ENCODE measurements at regions not wholly inside any gene's neighbourhood (a gene's known extent, or its start where the extent isn't known, plus 50 kb on each side); places are given as distances from the start of the nearest gene placed in this dataset.

GRCh38 chr14:106488291-106488690 lies 961.9 kb downstream of the TMEM121 start:
- TF ChIP-seq BCL11A (IDR thresholded peaks at IDR 0.05; ENCODE audit: low read depth in 2 of 2, low read length in 2 of 2) (no peak), CREB1 (IDR thresholded peaks at IDR 0.05) (no peak), CHD1 (IDR thresholded peaks at IDR 0.05; ENCODE audit: low read depth, low read length) (no peak), MAFK (IDR thresholded peaks at IDR 0.05; ENCODE audit: low read depth, low read length) (no peak), SIRT6 (IDR thresholded peaks at IDR 0.05; ENCODE audit: low read length) (no peak), KDM1A (IDR thresholded peaks at IDR 0.05; ENCODE audit: borderline replicate concordance, low read length) (no peak), SIN3A (conservative IDR thresholded peaks at IDR 0.05 in 1 of 2, IDR thresholded peaks at IDR 0.05 in 1 of 2; ENCODE audit: low read depth in 1 of 2, low read length in 2 of 2) (no peak), JUND (IDR thresholded peaks at IDR 0.05; ENCODE audit: low read length) (no peak), SIX5 (IDR thresholded peaks at IDR 0.05; ENCODE audit: low read depth, low read length) (no peak), JUN (IDR thresholded peaks at IDR 0.05; ENCODE audit: low read depth, low read length) (no peak), EGR1 (IDR thresholded peaks at IDR 0.05; ENCODE audit: borderline replicate concordance, low read depth, low read length) (no peak), CTCF (IDR thresholded peaks at IDR 0.05; ENCODE audit: control extremely low read depth in 1 of 3, insufficient read depth in 1 of 3, low read depth in 1 of 3, low read length in 3 of 3) (no peak), SAP30 (IDR thresholded peaks at IDR 0.05; ENCODE audit: insufficient read depth, insufficient replicate concordance, low read length) (no peak), TEAD4 (IDR thresholded peaks at IDR 0.05; ENCODE audit: low read depth, low read length) (no peak)
- FAIRE-seq, result no peak
- Histone ChIP-seq H4K8ac (ENCODE audit: extremely low read depth, insufficient read depth, low read length) (no peak overlapping the region), H3K4ac (replicated peaks; ENCODE audit: insufficient read length, low read depth, low read length) (no peak overlapping the region), H3K23me2 (ENCODE audit: low read depth, low read length) (no peaks in the 10 kb centered on the region), H2AFZ (ENCODE audit: low read length) (no peak overlapping the region), H3K4me1 (replicated peaks in 1 of 4; ENCODE audit: control insufficient read depth in 3 of 4, insufficient read depth in 4 of 4, low read length in 3 of 4) (no peaks in the 10 kb centered on the region), H4K91ac (replicated peaks; ENCODE audit: insufficient read length, low read length) (no peak overlapping the region), H2BK120ac (replicated peaks; ENCODE audit: low read depth, low read length) (no peak overlapping the region), H3K4me2 (ENCODE audit: insufficient read depth in 1 of 2, low read depth in 2 of 2, low read length in 2 of 2) (no peak overlapping the region), H2AK5ac (ENCODE audit: low read depth, low read length) (no peak overlapping the region), H3K36me3 (ENCODE audit: control insufficient read depth in 2 of 4, insufficient read depth in 4 of 4, low read length in 3 of 4) (no peaks in the 10 kb centered on the region), H2BK20ac (ENCODE audit: low read length) (no peak overlapping the region), H2BK5ac (ENCODE audit: low read depth, low read length) (no peak overlapping the region), H3K9ac (replicated peaks in 1 of 4; ENCODE audit: extremely low read depth in 1 of 4, low read depth in 3 of 4, low read length in 3 of 4) (no peak overlapping the region), H3K27ac (ENCODE audit: low read depth, low read length) (no peak overlapping the region), H2BK15ac (ENCODE audit: low read length) (no peak overlapping the region), H3K14ac (ENCODE audit: insufficient read length) (no peak overlapping the region), H4K5ac (ENCODE audit: insufficient read length, low read depth, low read length) (no peak overlapping the region), H3K4me3 (ENCODE audit: extremely low read depth in 1 of 4, insufficient read depth in 2 of 4, low read depth in 3 of 4, low read length in 4 of 4) (no peak overlapping the region), H3K9me3 (ENCODE audit: insufficient read depth in 2 of 2, low read depth in 1 of 2, low read length in 1 of 2) (peaks cover 51 to 65% of the 10 kb centered on the region in 2 experiments), H4K20me1 (replicated peaks in 1 of 2; ENCODE audit: control insufficient read depth in 1 of 2, insufficient read depth in 2 of 2, low read length in 2 of 2) (no peaks in the 10 kb centered on the region), H3K18ac (ENCODE audit: extremely low read depth, low read length) (no peak overlapping the region), H3K56ac (replicated peaks; ENCODE audit: insufficient read length, low read depth, low read length) (no peak overlapping the region), H3K79me1 (ENCODE audit: low read depth, low read length) (no peaks in the 10 kb centered on the region), H2BK12ac (ENCODE audit: low read depth, low read length) (no peak overlapping the region), H3K23ac (ENCODE audit: insufficient read length) (no peak overlapping the region), H3K27me3 (replicated peaks in 1 of 4; ENCODE audit: control insufficient read depth in 3 of 4, extremely low read depth in 1 of 4, insufficient read depth in 3 of 4, low read length in 3 of 4) (no peaks in the 10 kb centered on the region), H3K79me2 (ENCODE audit: control insufficient read depth in 1 of 2, insufficient read depth in 2 of 2, low read length in 2 of 2) (no peaks in the 10 kb centered on the region)
- no peak for DNase-seq (ENCODE audit: low read depth in 1 of 2, low spot score in 2 of 2)
- WGBS, 2 experiments (ENCODE audit: extremely low coverage in 1 of 2, insufficient coverage in 1 of 2, insufficient read length in 1 of 2, insufficient replicate concordance in 2 of 2, low coverage in 1 of 2, low lambda C conversion rate in 2 of 2, missing lambda C conversion rate in 1 of 2), result 82% methylated on average over 1 of the region's 1 CpG; no CpG with 5 or more reads in 1 of the 2 experiments
- POLR2A ChIA-PET (ENCODE audit: partially characterized antibody), result no interaction called here
- CTCF ChIA-PET (ENCODE audit: partially characterized antibody), result no interaction called here

All from H1 (cell line).